ENCODE measurements at regions not wholly inside any gene's neighbourhood (a gene's known extent, or its start where the extent isn't known, plus 50 kb on each side); places are given as distances from the start of the nearest gene placed in this dataset.

GRCh38 chr12:113766131-113766878 is 199.8 kb downstream of the RBM19 start:
- no peak for TF ChIP-seq CTCF (IDR thresholded peaks at IDR 0.05; ENCODE audit: unreplicated experiment)
- Mint-ChIP-seq H3K4me1 (ENCODE audit: unreplicated experiment) (no peaks in the 10 kb centered on the region), H3K36me3 (ENCODE audit: low read depth, unreplicated experiment) (no peaks in the 10 kb centered on the region), H3K27me3 (ENCODE audit: unreplicated experiment) (no peaks in the 10 kb centered on the region), H3K27ac (ENCODE audit: unreplicated experiment) (no peak overlapping the region), H3K9me3 (ENCODE audit: unreplicated experiment) (no peaks in the 10 kb centered on the region), H3K4me3 (ENCODE audit: unreplicated experiment) (no peak overlapping the region)
- DNase-seq (ENCODE audit: low spot score), result peak; percentile 5

- no peaks in the 10 kb centered on the region for H3K27me3 Mint-ChIP-seq (ENCODE audit: unreplicated experiment)
- TF ChIP-seq CTCF (IDR thresholded peaks at IDR 0.05; ENCODE audit: unreplicated experiment), result no peak
- no peaks in the 10 kb centered on the region for H3K4me1 Mint-ChIP-seq (ENCODE audit: unreplicated experiment)
- no peak overlapping the region for H3K27ac Mint-ChIP-seq (ENCODE audit: unreplicated experiment)
- H3K36me3 Mint-ChIP-seq (ENCODE audit: low read depth, unreplicated experiment), result no peaks in the 10 kb centered on the region
- H3K4me3 Mint-ChIP-seq (ENCODE audit: unreplicated experiment), result no peak overlapping the region
- no peak for DNase-seq (ENCODE audit: low spot score)
- no peaks in the 10 kb centered on the region for H3K9me3 Mint-ChIP-seq (ENCODE audit: unreplicated experiment)
Observed at GRCh38 chr12:113764661-113765060, 201.5 kb downstream of the RBM19 start.

- no peaks in the 10 kb centered on the region for H3K9me3 Mint-ChIP-seq (ENCODE audit: unreplicated experiment)
- no peaks in the 10 kb centered on the region for H3K4me1 Mint-ChIP-seq (ENCODE audit: unreplicated experiment)
- TF ChIP-seq CTCF (IDR thresholded peaks at IDR 0.05; ENCODE audit: unreplicated experiment), result no peak
- no peak for DNase-seq (ENCODE audit: low spot score)
- peak overlapping the region; percentile 0 for H3K4me3 Mint-ChIP-seq (ENCODE audit: unreplicated experiment)
- no peaks in the 10 kb centered on the region for H3K36me3 Mint-ChIP-seq (ENCODE audit: low read depth, unreplicated experiment)
- no peak overlapping the region for H3K27ac Mint-ChIP-seq (ENCODE audit: unreplicated experiment)
- peaks cover 4% of the 10 kb centered on the region for H3K27me3 Mint-ChIP-seq (ENCODE audit: unreplicated experiment)
Observed at GRCh38 chr12:113762882-113763816, 203.0 kb downstream of the RBM19 start.

- Mint-ChIP-seq H3K27me3 (ENCODE audit: unreplicated experiment) (peaks cover 6% of the 10 kb centered on the region), H3K4me3 (ENCODE audit: unreplicated experiment) (no peak overlapping the region), H3K36me3 (ENCODE audit: low read depth, unreplicated experiment) (no peaks in the 10 kb centered on the region), H3K9me3 (ENCODE audit: unreplicated experiment) (no peaks in the 10 kb centered on the region), H3K27ac (ENCODE audit: unreplicated experiment) (no peak overlapping the region), H3K4me1 (ENCODE audit: unreplicated experiment) (no peaks in the 10 kb centered on the region)
- DNase-seq (ENCODE audit: low spot score), result no peak
- TF ChIP-seq CTCF (IDR thresholded peaks at IDR 0.05; ENCODE audit: unreplicated experiment), result no peak
Observed at GRCh38 chr12:113762155-113762881, 203.8 kb downstream of the RBM19 start.
